Astrocyte (in vitro differentiated cells and primary cell): ENCODE measurements at regions not wholly inside any gene's neighbourhood (a gene's known extent, or its start where the extent isn't known, plus 50 kb on each side); places are given as distances from the start of the nearest gene placed in this dataset.
A peak's percentile ranks its signal among the peaks of the same experiment; 100 is the strongest.

ENCODE experiments used
- DNase-seq: peaks from one replicate; pipeline ENCODE4 v3.0.0-alpha.2; 2010; ENCODE audit warnings: low read depth
- FAIRE-seq: peaks from 2 replicates; lab custom pipeline; 2011; peaks lifted over from hg19 to GRCh38; lab: Jason Lieb, UNC
- H2AFZ ChIP-seq: 2 replicates; pipeline ENCODE4 v1.6.0; 2012; ENCODE audit warnings: low read depth, low read length, inconsistent platforms
- H3K27ac ChIP-seq: 2 replicates; pipeline ENCODE4 v1.5.1; 2011; ENCODE audit warnings: low read depth, low read length, inconsistent platforms
- H3K27me3 ChIP-seq: 2 replicates; pipeline ENCODE4 v1.6.0; 2011; ENCODE audit warnings: low read length, inconsistent platforms; ENCODE audit not compliant: insufficient read depth
- H3K36me3 ChIP-seq: 2 replicates; pipeline ENCODE4 v1.5.1; 2011; ENCODE audit warnings: low read length, inconsistent platforms; ENCODE audit not compliant: insufficient read depth
- H3K4me1 ChIP-seq: 2 replicates; pipeline ENCODE4 v1.5.1; 2011; ENCODE audit warnings: low read length, inconsistent platforms; ENCODE audit not compliant: insufficient read depth
- H3K4me2 ChIP-seq: 2 replicates; pipeline ENCODE4 v1.6.0; 2012; ENCODE audit warnings: low read length, inconsistent platforms
- H3K4me3 ChIP-seq: 2 replicates; pipeline ENCODE4 v1.5.1; 2011; ENCODE audit warnings: low read depth, mild to moderate bottlenecking, low read length, inconsistent platforms; ENCODE audit not compliant: insufficient read depth
- H3K79me2 ChIP-seq: 2 replicates; pipeline ENCODE4 v1.6.0; 2012; ENCODE audit warnings: mild to moderate bottlenecking, low read length, inconsistent platforms; ENCODE audit not compliant: insufficient read depth
- H3K9ac ChIP-seq: 2 replicates; pipeline ENCODE4 v1.6.0; 2012; ENCODE audit warnings: mild to moderate bottlenecking, low read length, inconsistent platforms
- H3K9me3 ChIP-seq: 2 replicates; pipeline ENCODE4 v1.5.1; 2012; ENCODE audit warnings: low read depth, mild to moderate bottlenecking, low read length, inconsistent platforms; ENCODE audit not compliant: insufficient read depth
- H4K20me1 ChIP-seq: 2 replicates; pipeline ENCODE4 v1.6.0; 2012; ENCODE audit warnings: low read length, inconsistent platforms; ENCODE audit not compliant: insufficient read depth
- H3K27ac Mint-ChIP-seq: one replicate; pipeline ENCODE4 v1.8.0; 2021; ENCODE audit warnings: mild to moderate bottlenecking, mixed read lengths; ENCODE audit not compliant: unreplicated experiment
- H3K27me3 Mint-ChIP-seq: one replicate; pipeline ENCODE4 v1.8.0; 2021; ENCODE audit warnings: low read depth, mixed read lengths; ENCODE audit not compliant: unreplicated experiment
- H3K36me3 Mint-ChIP-seq: one replicate; pipeline ENCODE4 v1.8.0; 2021; ENCODE audit warnings: low read depth, mixed read lengths; ENCODE audit not compliant: unreplicated experiment
- H3K4me1 Mint-ChIP-seq: one replicate; pipeline ENCODE4 v1.8.0; 2021; ENCODE audit warnings: low read depth, mixed read lengths; ENCODE audit not compliant: unreplicated experiment
- H3K4me3 Mint-ChIP-seq: one replicate; pipeline ENCODE4 v1.8.0; 2021; ENCODE audit warnings: mild to moderate bottlenecking, moderate library complexity, mixed read lengths; ENCODE audit not compliant: unreplicated experiment
- H3K9me3 Mint-ChIP-seq: one replicate; pipeline ENCODE4 v1.8.0; 2021; ENCODE audit warnings: mild to moderate bottlenecking, mixed read lengths; ENCODE audit not compliant: unreplicated experiment
- EZH2 ChIP-seq: IDR thresholded peaks from 2 replicates; pipeline ENCODE4 v1.6.1; 2012; ENCODE audit warnings: mild to moderate bottlenecking, low read length, inconsistent platforms; ENCODE audit not compliant: insufficient read depth
- TF ChIP-seq, protein P1 (sequence below): IDR thresholded peaks from 2 replicates; pipeline ENCODE4 v1.5.1; 2011; ENCODE audit warnings: low read depth, mild to moderate bottlenecking, inconsistent platforms, low read length, moderate library complexity; ENCODE audit not compliant: insufficient read depth

DNA sequence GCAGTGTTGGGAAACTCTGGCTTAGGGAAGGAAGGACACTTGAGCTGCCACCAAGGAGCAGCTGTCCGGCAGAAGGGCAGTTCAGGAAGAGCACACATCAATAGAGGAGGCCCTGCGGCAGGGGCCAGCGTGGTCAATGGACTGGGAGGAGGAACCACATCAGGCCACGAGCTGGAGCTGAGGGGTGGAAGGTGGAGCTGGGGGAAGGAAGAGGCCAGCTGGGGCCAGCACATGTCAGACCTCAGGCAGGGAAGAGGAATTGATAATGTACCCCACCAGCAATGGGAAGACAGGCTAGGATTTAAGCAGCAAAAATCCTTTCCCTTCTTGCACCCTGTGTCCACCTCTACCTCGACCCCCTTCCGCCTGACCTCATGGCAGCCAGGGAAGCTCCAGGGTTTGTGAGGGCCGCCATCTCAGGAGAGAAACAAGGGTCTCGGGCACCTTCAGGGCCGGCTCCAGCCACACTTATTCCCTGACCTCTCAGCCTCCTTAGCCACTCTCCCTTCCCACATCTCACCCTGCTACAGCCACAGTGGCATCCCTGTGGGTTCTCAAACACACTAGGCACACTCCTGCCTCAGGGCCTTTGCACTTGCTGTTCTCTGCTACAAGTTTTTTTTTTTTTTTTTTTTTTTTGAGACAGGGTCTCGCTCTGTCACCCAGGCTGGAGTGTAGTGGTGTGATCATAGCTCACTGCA is 157.8 kb upstream of the GRK3 start:
- Mint-ChIP-seq H3K4me3 (peak overlapping the region; percentile 87), H3K27me3 (peaks cover 28% of the 10 kb centered on the region), H3K27ac (no peak overlapping the region), H3K4me1 (peaks cover 16% of the 10 kb centered on the region), H3K9me3 (peaks cover 2% of the 10 kb centered on the region), H3K36me3 (no peaks in the 10 kb centered on the region)
- DNase-seq (no peak), FAIRE-seq (no peak)
- H3K4me1 ChIP-seq = peaks cover 24% of the 10 kb centered on the region
- H3K9me3 ChIP-seq = no peaks in the 10 kb centered on the region
- H4K20me1 ChIP-seq = peaks cover 30% of the 10 kb centered on the region
- peaks cover 18% of the 10 kb centered on the region for H3K79me2 ChIP-seq
- no peak overlapping the region for H2AFZ ChIP-seq
- no peak overlapping the region for H3K27ac ChIP-seq
- H3K4me2 ChIP-seq = no peak overlapping the region
- H3K36me3 ChIP-seq = no peaks in the 10 kb centered on the region
- TF ChIP-seq, protein P1, sequence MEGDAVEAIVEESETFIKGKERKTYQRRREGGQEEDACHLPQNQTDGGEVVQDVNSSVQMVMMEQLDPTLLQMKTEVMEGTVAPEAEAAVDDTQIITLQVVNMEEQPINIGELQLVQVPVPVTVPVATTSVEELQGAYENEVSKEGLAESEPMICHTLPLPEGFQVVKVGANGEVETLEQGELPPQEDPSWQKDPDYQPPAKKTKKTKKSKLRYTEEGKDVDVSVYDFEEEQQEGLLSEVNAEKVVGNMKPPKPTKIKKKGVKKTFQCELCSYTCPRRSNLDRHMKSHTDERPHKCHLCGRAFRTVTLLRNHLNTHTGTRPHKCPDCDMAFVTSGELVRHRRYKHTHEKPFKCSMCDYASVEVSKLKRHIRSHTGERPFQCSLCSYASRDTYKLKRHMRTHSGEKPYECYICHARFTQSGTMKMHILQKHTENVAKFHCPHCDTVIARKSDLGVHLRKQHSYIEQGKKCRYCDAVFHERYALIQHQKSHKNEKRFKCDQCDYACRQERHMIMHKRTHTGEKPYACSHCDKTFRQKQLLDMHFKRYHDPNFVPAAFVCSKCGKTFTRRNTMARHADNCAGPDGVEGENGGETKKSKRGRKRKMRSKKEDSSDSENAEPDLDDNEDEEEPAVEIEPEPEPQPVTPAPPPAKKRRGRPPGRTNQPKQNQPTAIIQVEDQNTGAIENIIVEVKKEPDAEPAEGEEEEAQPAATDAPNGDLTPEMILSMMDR = no peak
- no peak for TF ChIP-seq EZH2
- H3K4me3 ChIP-seq = no peak overlapping the region
- no peak overlapping the region for H3K9ac ChIP-seq
- H3K27me3 ChIP-seq = no peaks in the 10 kb centered on the region

DNA sequence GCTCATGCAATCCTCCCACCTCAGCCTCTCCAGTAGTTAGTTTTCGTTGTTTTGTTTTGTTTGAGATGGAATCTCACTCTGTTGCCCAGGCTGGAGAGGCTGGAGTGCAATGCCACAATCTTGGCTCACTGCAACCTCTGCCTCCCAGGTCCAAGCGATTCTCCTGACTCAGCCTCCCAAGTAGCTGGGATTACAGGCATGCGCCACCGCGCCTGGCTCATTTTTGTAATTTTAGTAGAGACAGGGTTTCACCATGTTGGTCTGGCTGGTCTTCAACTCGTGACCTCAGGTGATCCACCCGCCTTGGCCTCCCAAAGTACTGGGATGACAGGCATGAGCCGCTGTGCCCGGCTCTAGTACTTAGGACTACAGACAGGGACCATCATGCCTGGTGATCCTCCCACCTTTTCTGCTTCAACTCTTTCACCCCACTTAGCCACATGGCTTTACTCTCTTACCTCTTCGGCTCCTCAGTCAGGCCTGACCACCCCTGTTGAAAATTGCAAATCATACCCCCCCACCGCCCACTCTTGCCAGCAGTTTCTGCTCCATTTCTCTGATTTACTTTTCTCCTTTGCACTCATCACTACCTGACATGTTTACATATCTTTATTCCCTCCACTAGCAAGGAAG is 157.1 kb upstream of the GRK3 start:
- Histone ChIP-seq H3K27me3 (no peaks in the 10 kb centered on the region), H3K4me1 (peaks cover 22% of the 10 kb centered on the region), H4K20me1 (peaks cover 23% of the 10 kb centered on the region), H2AFZ (no peak overlapping the region), H3K9me3 (no peaks in the 10 kb centered on the region), H3K4me3 (no peak overlapping the region), H3K4me2 (no peak overlapping the region), H3K9ac (no peak overlapping the region), H3K79me2 (peaks cover 11% of the 10 kb centered on the region), H3K27ac (no peak overlapping the region), H3K36me3 (no peaks in the 10 kb centered on the region)
- Mint-ChIP-seq H3K4me1 (peaks cover 16% of the 10 kb centered on the region), H3K36me3 (no peaks in the 10 kb centered on the region), H3K9me3 (peaks cover 2% of the 10 kb centered on the region), H3K4me3 (no peak overlapping the region), H3K27ac (no peak overlapping the region), H3K27me3 (peaks cover 28% of the 10 kb centered on the region)
- no peak for TF ChIP-seq EZH2
- TF ChIP-seq, protein P1 = no peak
- DNase-seq = no peak
- FAIRE-seq = no peak

DNA sequence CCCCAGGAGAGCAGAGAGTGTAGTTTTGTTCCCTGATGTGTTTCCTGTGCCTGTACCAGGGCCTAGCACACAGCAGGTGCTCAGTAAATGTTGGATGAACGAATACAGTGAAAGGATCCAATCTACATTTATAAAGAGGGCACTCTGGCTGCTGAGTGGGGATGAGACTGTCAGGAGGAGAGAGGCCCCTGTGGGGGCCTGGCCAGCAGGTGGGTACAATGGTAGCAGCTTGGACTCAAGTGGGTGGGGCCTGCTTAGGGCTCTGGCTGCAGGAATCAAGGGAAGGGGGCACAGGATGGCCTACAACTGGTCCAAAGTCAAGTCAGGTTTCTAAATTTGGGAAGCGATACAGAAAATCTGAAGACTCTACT is 156.6 kb upstream of the GRK3 start:
- no peaks in the 10 kb centered on the region for H3K9me3 ChIP-seq
- Mint-ChIP-seq H3K4me1 (peaks cover 14% of the 10 kb centered on the region), H3K9me3 (peaks cover 6% of the 10 kb centered on the region), H3K36me3 (no peaks in the 10 kb centered on the region), H3K27ac (no peak overlapping the region), H3K27me3 (peaks cover 30% of the 10 kb centered on the region), H3K4me3 (peak overlapping the region; percentile 8)
- H3K27me3 ChIP-seq = no peaks in the 10 kb centered on the region
- peaks cover 17% of the 10 kb centered on the region for H3K4me1 ChIP-seq
- no peak overlapping the region for H3K4me3 ChIP-seq
- H3K27ac ChIP-seq = no peak overlapping the region
- no peak overlapping the region for H3K4me2 ChIP-seq
- no peaks in the 10 kb centered on the region for H3K36me3 ChIP-seq
- H2AFZ ChIP-seq = no peak overlapping the region
- no peak for DNase-seq
- peaks cover 6% of the 10 kb centered on the region for H3K79me2 ChIP-seq
- peaks cover 18% of the 10 kb centered on the region for H4K20me1 ChIP-seq
- no peak for FAIRE-seq
- no peak for TF ChIP-seq EZH2
- TF ChIP-seq, protein P1 = no peak
- no peak overlapping the region for H3K9ac ChIP-seq
